Heart left ventricle (tissue), 13 donors: ENCODE measurements at regions not wholly inside any gene's neighbourhood (a gene's known extent, or its start where the extent isn't known, plus 50 kb on each side); places are given as distances from the start of the nearest gene placed in this dataset.

Source experiments
- POLR2A ChIP-seq, 2 donors: fragments of 450-650 bp; IDR thresholded peaks; one replicate each; pipeline ENCODE4 v1.6.1; 2017; ENCODE audit warnings: antibody characterized with exemption in 2 of 2, mild to moderate bottlenecking in 2 of 2, moderate library complexity in 2 of 2
- TF ChIP-seq, protein P1 (sequence below), 12 donors: fragments of 200-600 bp; sonication (generic) in 4 of 12; IDR thresholded peaks; one replicate each; pipeline versions ENCODE4 v1.5.0 to v1.8.0; 2018 to 2022; ENCODE audit warnings: antibody characterized with exemption in 12 of 12, mild to moderate bottlenecking in 5 of 12
- donor health status: ischemic (EF 13 %, LVEDD 7.1; RV severe dilation, severe dysfunction).
- donor health status: DM: no; HTN: yes; CAD: no.
- donor health status: DM: no; HTN: no; CAD: no.
- donor health status: ischemic (EF 25% LVEDD 6.9; RV normal size, moderate dysfunction).
- donor health status: ischemic (EF 25% LVEDD 5.7; RV mildly dilated, moderate dysfunction).
- donor health status: ischemic (EF 35%, LVEDD 5.7; RV mildly dilated, moderate dysfunction).
- donor health status: nonischemic (EF 11% LVEDD 7.7; RV severe dilation, severe dysfunction).
- donor health status: DM: yes; HTN: yes; CAD: no.
- donor health status: PGD.
- donor health status: ischemic (EF 29% LVEDD 5.4; RV normal size, mild dysfunction).
- donor health status: nonischemic (EF 23%, LVEDD 6.1; RV moderate dilation, normal function).

DNA sequence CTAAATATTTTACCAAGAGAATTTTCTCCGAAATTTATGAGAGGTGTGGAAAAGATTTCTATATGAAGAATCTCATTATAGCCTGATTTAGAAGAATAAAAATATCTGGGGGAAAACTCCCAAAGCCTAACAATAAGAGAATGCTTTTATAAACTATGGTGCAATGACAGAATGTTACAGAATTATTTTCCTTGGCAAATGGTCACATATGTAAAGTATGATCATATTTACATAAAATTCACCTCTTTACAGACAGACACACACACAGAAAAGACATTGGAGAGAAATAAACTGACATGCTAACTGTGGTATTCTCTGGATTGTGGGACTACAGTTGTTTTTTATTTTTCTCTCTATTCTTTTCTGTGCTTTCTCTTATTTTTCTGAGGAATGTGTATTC, 226.3 kb upstream of the USP24 start:
- no peak for TF ChIP-seq POLR2A (IDR thresholded peaks at IDR 0.05)
- TF ChIP-seq, protein P1, sequence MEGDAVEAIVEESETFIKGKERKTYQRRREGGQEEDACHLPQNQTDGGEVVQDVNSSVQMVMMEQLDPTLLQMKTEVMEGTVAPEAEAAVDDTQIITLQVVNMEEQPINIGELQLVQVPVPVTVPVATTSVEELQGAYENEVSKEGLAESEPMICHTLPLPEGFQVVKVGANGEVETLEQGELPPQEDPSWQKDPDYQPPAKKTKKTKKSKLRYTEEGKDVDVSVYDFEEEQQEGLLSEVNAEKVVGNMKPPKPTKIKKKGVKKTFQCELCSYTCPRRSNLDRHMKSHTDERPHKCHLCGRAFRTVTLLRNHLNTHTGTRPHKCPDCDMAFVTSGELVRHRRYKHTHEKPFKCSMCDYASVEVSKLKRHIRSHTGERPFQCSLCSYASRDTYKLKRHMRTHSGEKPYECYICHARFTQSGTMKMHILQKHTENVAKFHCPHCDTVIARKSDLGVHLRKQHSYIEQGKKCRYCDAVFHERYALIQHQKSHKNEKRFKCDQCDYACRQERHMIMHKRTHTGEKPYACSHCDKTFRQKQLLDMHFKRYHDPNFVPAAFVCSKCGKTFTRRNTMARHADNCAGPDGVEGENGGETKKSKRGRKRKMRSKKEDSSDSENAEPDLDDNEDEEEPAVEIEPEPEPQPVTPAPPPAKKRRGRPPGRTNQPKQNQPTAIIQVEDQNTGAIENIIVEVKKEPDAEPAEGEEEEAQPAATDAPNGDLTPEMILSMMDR (IDR thresholded peaks at IDR 0.05) = no peak
